ENCODE measurements at regions not wholly inside any gene's neighbourhood (a gene's known extent, or its start where the extent isn't known, plus 50 kb on each side); places are given as distances from the start of the nearest gene placed in this dataset.

GRCh38 chr17:34519282-34519681 lies 60.1 kb upstream of the TMEM132E start:
- Histone ChIP-seq H3K36me3 (replicated peaks in 1 of 2) (no peaks in the 10 kb centered on the region), H3K27me3 (no peaks in the 10 kb centered on the region), H3K9me3 (replicated peaks in 1 of 3) (no peaks in the 10 kb centered on the region), H3K27ac (no peak overlapping the region), H3K4me3 (no peak overlapping the region), H3K4me1 (replicated peaks in 1 of 2) (no peaks in the 10 kb centered on the region)
- peak in 1 of 7 donors; percentile 10 for DNase-seq
- intact Hi-C loops (cut with DNase I) = loop anchor here in 1 of 2 donors (10.0 kb wide), 1 partner anchor 94 kb away; no protein-coding TSS in a partner anchor
- 41 to 50% (median 45%) methylated on average over 4 to 6 of the region's 6 CpGs for WGBS, 4 donors
- no peak for TF ChIP-seq POLR2A (IDR thresholded peaks at IDR 0.05)
- TF ChIP-seq, protein P1, sequence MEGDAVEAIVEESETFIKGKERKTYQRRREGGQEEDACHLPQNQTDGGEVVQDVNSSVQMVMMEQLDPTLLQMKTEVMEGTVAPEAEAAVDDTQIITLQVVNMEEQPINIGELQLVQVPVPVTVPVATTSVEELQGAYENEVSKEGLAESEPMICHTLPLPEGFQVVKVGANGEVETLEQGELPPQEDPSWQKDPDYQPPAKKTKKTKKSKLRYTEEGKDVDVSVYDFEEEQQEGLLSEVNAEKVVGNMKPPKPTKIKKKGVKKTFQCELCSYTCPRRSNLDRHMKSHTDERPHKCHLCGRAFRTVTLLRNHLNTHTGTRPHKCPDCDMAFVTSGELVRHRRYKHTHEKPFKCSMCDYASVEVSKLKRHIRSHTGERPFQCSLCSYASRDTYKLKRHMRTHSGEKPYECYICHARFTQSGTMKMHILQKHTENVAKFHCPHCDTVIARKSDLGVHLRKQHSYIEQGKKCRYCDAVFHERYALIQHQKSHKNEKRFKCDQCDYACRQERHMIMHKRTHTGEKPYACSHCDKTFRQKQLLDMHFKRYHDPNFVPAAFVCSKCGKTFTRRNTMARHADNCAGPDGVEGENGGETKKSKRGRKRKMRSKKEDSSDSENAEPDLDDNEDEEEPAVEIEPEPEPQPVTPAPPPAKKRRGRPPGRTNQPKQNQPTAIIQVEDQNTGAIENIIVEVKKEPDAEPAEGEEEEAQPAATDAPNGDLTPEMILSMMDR (IDR thresholded peaks at IDR 0.05) = peak in 5 of 6 experiments; percentile 28 to 49 (median 34)

- H3K27ac ChIP-seq = no peak overlapping the region
- DNase-seq = no peak
- 85 to 100% (median 87%) methylated on average over 1 of the region's 1 CpG for WGBS, 4 donors
- no peaks in the 10 kb centered on the region for H3K27me3 ChIP-seq
- H3K4me3 ChIP-seq = no peak overlapping the region
- no peaks in the 10 kb centered on the region for H3K4me1 ChIP-seq (replicated peaks in 1 of 2)
- no peaks in the 10 kb centered on the region for H3K36me3 ChIP-seq (replicated peaks in 1 of 2)
- H3K9me3 ChIP-seq (replicated peaks in 1 of 3) = no peaks in the 10 kb centered on the region
- TF ChIP-seq, protein P1 (IDR thresholded peaks at IDR 0.05) = no peak
- TF ChIP-seq POLR2A (IDR thresholded peaks at IDR 0.05) = no peak
- intact Hi-C loops (cut with DNase I) = loop anchor here in 1 of 2 donors (10.0 kb wide), 1 partner anchor 93 kb away; no protein-coding TSS in a partner anchor
Measured at GRCh38 chr17:34517406-34517805, 62.0 kb upstream of the TMEM132E start.

DNA sequence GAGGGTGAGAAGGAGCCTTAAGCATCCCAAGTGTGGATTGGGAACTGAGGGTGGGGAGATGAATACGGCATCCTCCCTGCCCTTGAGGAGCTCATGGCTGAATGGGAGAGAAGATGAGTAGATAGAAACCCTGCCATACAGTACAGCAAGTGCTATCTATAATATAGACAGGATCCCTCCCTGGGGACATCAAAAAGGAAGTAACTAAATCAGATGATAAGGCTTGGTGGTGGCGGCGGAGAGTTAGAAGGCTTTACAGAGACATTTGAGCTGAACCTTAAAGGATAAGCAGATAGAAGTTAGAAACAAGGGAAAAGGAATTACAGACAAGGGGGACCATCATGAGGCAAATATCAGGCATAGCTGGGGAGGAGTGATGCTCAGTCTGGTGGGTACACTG lies 67.5 kb upstream of the TMEM132E start:
- intact Hi-C loops (cut with DNase I) = loop anchor here in 1 of 2 donors (10.0 kb wide), 1 partner anchor 87 kb away; no protein-coding TSS in a partner anchor
- TF ChIP-seq POLR2A (IDR thresholded peaks at IDR 0.05) = no peak
- TF ChIP-seq, protein P1 (IDR thresholded peaks at IDR 0.05) = no peak
- Histone ChIP-seq H3K4me1 (replicated peaks in 1 of 2) (no peaks in the 10 kb centered on the region), H3K4me3 (no peak overlapping the region), H3K27ac (no peak overlapping the region), H3K36me3 (replicated peaks in 1 of 2) (no peaks in the 10 kb centered on the region), H3K9me3 (replicated peaks in 1 of 3) (no peaks in the 10 kb centered on the region), H3K27me3 (no peaks in the 10 kb centered on the region)
- no peak for DNase-seq
- WGBS, 4 donors = 66 to 77% (median 72%) methylated on average over 3 of the region's 3 CpGs

DNA sequence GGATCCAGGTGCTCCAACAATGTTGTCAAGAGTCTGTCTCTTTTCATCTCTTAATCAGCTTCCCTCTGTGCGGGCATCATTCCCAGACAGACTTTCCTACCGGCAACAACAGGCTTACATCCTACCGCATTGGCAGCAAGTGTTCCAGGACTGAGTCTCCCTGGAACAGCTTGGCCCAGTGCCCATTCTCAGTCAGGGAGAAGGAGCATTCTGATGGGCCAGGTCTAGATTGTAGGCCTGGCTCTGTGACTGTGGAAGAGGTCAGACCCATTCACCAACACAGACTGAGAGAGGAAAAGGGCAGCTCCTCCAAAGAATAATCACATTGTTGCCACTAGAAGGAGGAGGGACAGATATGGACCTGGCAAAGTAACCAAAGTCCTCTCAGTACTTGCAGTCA lies 68.1 kb upstream of the TMEM132E start:
- Histone ChIP-seq H3K4me1 (replicated peaks in 1 of 2) (no peaks in the 10 kb centered on the region), H3K27me3 (no peaks in the 10 kb centered on the region), H3K9me3 (replicated peaks in 1 of 3) (no peaks in the 10 kb centered on the region), H3K36me3 (replicated peaks in 1 of 2) (no peaks in the 10 kb centered on the region), H3K4me3 (no peak overlapping the region), H3K27ac (no peak overlapping the region)
- intact Hi-C loops (cut with DNase I) = loop anchor here in 1 of 2 donors (10.0 kb wide), 1 partner anchor 86 kb away; no protein-coding TSS in a partner anchor
- DNase-seq = no peak
- 72 to 87% (median 83%) methylated on average over 3 of the region's 3 CpGs for WGBS, 4 donors
- TF ChIP-seq, protein P1 (IDR thresholded peaks at IDR 0.05) = no peak
